ENCODE measurements at regions not wholly inside any gene's neighbourhood (a gene's known extent, or its start where the extent isn't known, plus 50 kb on each side); places are given as distances from the start of the nearest gene placed in this dataset.

DNA sequence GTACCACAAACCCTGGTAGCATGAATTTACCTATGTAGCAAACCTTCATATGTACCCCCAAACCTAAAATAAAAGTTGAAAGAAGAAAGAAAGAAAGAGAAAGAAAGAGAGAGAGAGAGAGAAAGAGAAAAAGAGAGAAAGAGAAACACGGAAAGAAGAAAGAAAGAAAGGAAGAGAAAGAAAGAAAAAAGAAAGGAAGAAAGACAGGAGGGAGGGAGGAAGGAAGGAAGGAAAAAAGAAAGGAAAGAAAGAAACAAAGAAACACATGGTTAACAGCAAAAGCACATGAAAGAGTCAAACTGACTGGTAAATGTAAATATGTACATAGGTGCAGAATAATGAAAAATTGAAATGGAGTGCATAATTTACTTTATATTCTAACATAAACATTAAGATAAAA, 903.4 kb downstream of the LRFN5 start:
- Mint-ChIP-seq H3K27ac (peak overlapping the region; percentile 58; the same call in 1 of the 2 replicates), H3K27me3 (ENCODE audit: insufficient read depth, low read depth, poor library complexity) (peaks cover 3% of the 10 kb centered on the region), H3K4me3 (no peak overlapping the region), H3K9me3 (peaks cover 21% of the 10 kb centered on the region), H3K4me1 (peaks cover 47% of the 10 kb centered on the region), H3K36me3 (ENCODE audit: low read depth) (peaks cover 35% of the 10 kb centered on the region)
- no peaks in the 10 kb centered on the region for H3K79me2 ChIP-seq (replicated peaks; ENCODE audit: insufficient read depth)
- no peak overlapping the region for H3K4me2 ChIP-seq
- H3K9me2 ChIP-seq (ENCODE audit: insufficient read depth): peaks cover 9% of the 10 kb centered on the region
- TF ChIP-seq EZH2phosphoT487 (IDR thresholded peaks at IDR 0.05; ENCODE audit: unreplicated experiment) (no peak), ZNF114 (CRISPR knock-in tag; IDR thresholded peaks at IDR 0.05) (no peak), ZNF462 (CRISPR knock-in tag; IDR thresholded peaks at IDR 0.05) (no peak), ZNF331 (CRISPR knock-in tag; IDR thresholded peaks at IDR 0.05; ENCODE audit: low read depth) (no peak), JUNB (IDR thresholded peaks at IDR 0.05; ENCODE audit: unreplicated experiment) (no peak), POLR2AphosphoS5 (IDR thresholded peaks at IDR 0.05; ENCODE audit: low read depth) (no peak), CTCF (conservative IDR thresholded peaks at IDR 0.05; ENCODE audit: low read depth in 2 of 2) (no peak), EZH2 (IDR thresholded peaks at IDR 0.05; ENCODE audit: low read depth, unreplicated experiment) (no peak), STAT1 (IDR thresholded peaks at IDR 0.05; ENCODE audit: unreplicated experiment) (no peak), NANOG (IDR thresholded peaks at IDR 0.05; ENCODE audit: borderline replicate concordance) (no peak), CREB1 (CRISPR knock-in tag; IDR thresholded peaks at IDR 0.05; ENCODE audit: low read depth) (no peak)
- TF ChIP-seq, protein P1, sequence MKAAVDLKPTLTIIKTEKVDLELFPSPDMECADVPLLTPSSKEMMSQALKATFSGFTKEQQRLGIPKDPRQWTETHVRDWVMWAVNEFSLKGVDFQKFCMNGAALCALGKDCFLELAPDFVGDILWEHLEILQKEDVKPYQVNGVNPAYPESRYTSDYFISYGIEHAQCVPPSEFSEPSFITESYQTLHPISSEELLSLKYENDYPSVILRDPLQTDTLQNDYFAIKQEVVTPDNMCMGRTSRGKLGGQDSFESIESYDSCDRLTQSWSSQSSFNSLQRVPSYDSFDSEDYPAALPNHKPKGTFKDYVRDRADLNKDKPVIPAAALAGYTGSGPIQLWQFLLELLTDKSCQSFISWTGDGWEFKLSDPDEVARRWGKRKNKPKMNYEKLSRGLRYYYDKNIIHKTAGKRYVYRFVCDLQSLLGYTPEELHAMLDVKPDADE (IDR thresholded peaks at IDR 0.05): no peak
- TF ChIP-seq, protein P2, sequence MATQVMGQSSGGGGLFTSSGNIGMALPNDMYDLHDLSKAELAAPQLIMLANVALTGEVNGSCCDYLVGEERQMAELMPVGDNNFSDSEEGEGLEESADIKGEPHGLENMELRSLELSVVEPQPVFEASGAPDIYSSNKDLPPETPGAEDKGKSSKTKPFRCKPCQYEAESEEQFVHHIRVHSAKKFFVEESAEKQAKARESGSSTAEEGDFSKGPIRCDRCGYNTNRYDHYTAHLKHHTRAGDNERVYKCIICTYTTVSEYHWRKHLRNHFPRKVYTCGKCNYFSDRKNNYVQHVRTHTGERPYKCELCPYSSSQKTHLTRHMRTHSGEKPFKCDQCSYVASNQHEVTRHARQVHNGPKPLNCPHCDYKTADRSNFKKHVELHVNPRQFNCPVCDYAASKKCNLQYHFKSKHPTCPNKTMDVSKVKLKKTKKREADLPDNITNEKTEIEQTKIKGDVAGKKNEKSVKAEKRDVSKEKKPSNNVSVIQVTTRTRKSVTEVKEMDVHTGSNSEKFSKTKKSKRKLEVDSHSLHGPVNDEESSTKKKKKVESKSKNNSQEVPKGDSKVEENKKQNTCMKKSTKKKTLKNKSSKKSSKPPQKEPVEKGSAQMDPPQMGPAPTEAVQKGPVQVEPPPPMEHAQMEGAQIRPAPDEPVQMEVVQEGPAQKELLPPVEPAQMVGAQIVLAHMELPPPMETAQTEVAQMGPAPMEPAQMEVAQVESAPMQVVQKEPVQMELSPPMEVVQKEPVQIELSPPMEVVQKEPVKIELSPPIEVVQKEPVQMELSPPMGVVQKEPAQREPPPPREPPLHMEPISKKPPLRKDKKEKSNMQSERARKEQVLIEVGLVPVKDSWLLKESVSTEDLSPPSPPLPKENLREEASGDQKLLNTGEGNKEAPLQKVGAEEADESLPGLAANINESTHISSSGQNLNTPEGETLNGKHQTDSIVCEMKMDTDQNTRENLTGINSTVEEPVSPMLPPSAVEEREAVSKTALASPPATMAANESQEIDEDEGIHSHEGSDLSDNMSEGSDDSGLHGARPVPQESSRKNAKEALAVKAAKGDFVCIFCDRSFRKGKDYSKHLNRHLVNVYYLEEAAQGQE (IDR thresholded peaks at IDR 0.05; ENCODE audit: unreplicated experiment): no peak
- no peaks in the 10 kb centered on the region for H4K20me1 ChIP-seq (replicated peaks; ENCODE audit: insufficient read depth)
- H3K4me1 ChIP-seq (ENCODE audit: insufficient read depth): peaks cover 40% of the 10 kb centered on the region
- no peak overlapping the region for H3K27ac ChIP-seq (ENCODE audit: low read depth)
- DNase-seq (ENCODE audit: low spot score) (no peak), ATAC-seq (no peak)
- H3K27me3 ChIP-seq (ENCODE audit: insufficient read depth): no peaks in the 10 kb centered on the region
- peaks cover 18% of the 10 kb centered on the region; the same call in 1 of the 2 replicates for H3F3A ChIP-seq (replicated peaks; ENCODE audit: low read depth)
- no peak overlapping the region for H2AFZ ChIP-seq
- peaks cover 3% of the 10 kb centered on the region; the same call in 1 of the 2 replicates for H3K36me3 ChIP-seq (ENCODE audit: insufficient read depth)
- H3K4me3 ChIP-seq: no peak overlapping the region

Measured in GM23338 (cell line).